Parathyroid adenoma (tissue), 2 donors: ENCODE measurements at regions not wholly inside any gene's neighbourhood (a gene's known extent, or its start where the extent isn't known, plus 50 kb on each side); places are given as distances from the start of the nearest gene placed in this dataset.

Experiments
- H2AFZ ChIP-seq: fragments of 300-600 bp; sonication (generic); one replicate; pipeline ENCODE4 v1.7.0; 2017; ENCODE audit warnings: antibody characterized with exemption, mild to moderate bottlenecking
- H3K27ac ChIP-seq: fragments of 300-600 bp; sonication (generic); one replicate; pipeline ENCODE4 v1.7.0; 2017
- H3K27me3 ChIP-seq: fragments of 300-600 bp; sonication (generic); one replicate; pipeline ENCODE4 v1.7.0; 2017; ENCODE audit warnings: low read length; ENCODE audit not compliant: control insufficient read depth, insufficient read depth
- H3K36me3 ChIP-seq: fragments of 300-600 bp; sonication (generic); one replicate; pipeline ENCODE4 v1.7.0; 2017; ENCODE audit warnings: low read length; ENCODE audit not compliant: control insufficient read depth, insufficient read depth
- H3K4me1 ChIP-seq: fragments of 300-600 bp; sonication (generic); one replicate; pipeline ENCODE4 v1.7.0; 2017; ENCODE audit warnings: control low read depth
- H3K4me2 ChIP-seq: fragments of 300-600 bp; sonication (generic); one replicate; pipeline ENCODE4 v1.7.0; 2017; ENCODE audit warnings: low read length
- H3K4me3 ChIP-seq: fragments of 300-600 bp; sonication (generic); one replicate; pipeline ENCODE4 v1.7.0; 2017; ENCODE audit warnings: low read depth, low read length
- H3K79me2 ChIP-seq: fragments of 300-600 bp; sonication (generic); one replicate; pipeline ENCODE4 v1.7.0; 2017; ENCODE audit warnings: control low read depth
- H3K9ac ChIP-seq: fragments of 300-600 bp; sonication (generic); one replicate; pipeline ENCODE4 v1.7.0; 2017; ENCODE audit warnings: mild to moderate bottlenecking
- H3K9me3 ChIP-seq: fragments of 300-600 bp; sonication (generic); one replicate; pipeline ENCODE4 v1.7.0; 2017; ENCODE audit warnings: low read length; ENCODE audit not compliant: control insufficient read depth
- CTCF ChIP-seq: fragments of 300-600 bp; sonication (generic); IDR thresholded peaks from one replicate; pipeline ENCODE4 v1.7.0; 2017; ENCODE audit warnings: antibody characterized with exemption, mild to moderate bottlenecking
- donor health status: primary hyperparathyroidism.

GRCh38 chr9:88041447-88041846 lies 67.1 kb upstream of the CDK20 start:
- Histone ChIP-seq H3K27me3 (no peaks in the 10 kb centered on the region), H3K27ac (no peak overlapping the region), H3K36me3 (no peaks in the 10 kb centered on the region), H3K9ac (no peak overlapping the region), H3K4me1 (no peaks in the 10 kb centered on the region), H2AFZ (no peak overlapping the region), H3K4me2 (no peak overlapping the region), H3K79me2 (no peaks in the 10 kb centered on the region), H3K9me3 (no peaks in the 10 kb centered on the region), H3K4me3 (no peak overlapping the region)
- no peak for TF ChIP-seq CTCF

GRCh38 chr9:88037285-88037845 lies 63.0 kb upstream of the CDK20 start:
- H3K79me2 ChIP-seq, result no peaks in the 10 kb centered on the region
- no peak for TF ChIP-seq CTCF
- no peak overlapping the region for H2AFZ ChIP-seq
- no peaks in the 10 kb centered on the region for H3K4me1 ChIP-seq
- no peak overlapping the region for H3K4me2 ChIP-seq
- no peaks in the 10 kb centered on the region for H3K9me3 ChIP-seq
- H3K4me3 ChIP-seq, result no peak overlapping the region
- no peak overlapping the region for H3K9ac ChIP-seq
- H3K27me3 ChIP-seq, result no peaks in the 10 kb centered on the region
- no peaks in the 10 kb centered on the region for H3K36me3 ChIP-seq
- H3K27ac ChIP-seq, result no peak overlapping the region

GRCh38 chr9:88034964-88035363 lies 60.6 kb upstream of the CDK20 start:
- Histone ChIP-seq H3K9ac (no peak overlapping the region), H3K4me3 (no peak overlapping the region), H3K4me1 (no peaks in the 10 kb centered on the region), H3K4me2 (no peak overlapping the region), H3K36me3 (no peaks in the 10 kb centered on the region), H2AFZ (no peak overlapping the region), H3K9me3 (no peaks in the 10 kb centered on the region), H3K79me2 (no peaks in the 10 kb centered on the region), H3K27me3 (no peaks in the 10 kb centered on the region), H3K27ac (no peak overlapping the region)
- TF ChIP-seq CTCF, result no peak

- H3K4me1 ChIP-seq, result no peaks in the 10 kb centered on the region
- no peaks in the 10 kb centered on the region for H3K79me2 ChIP-seq
- no peak for TF ChIP-seq CTCF
- no peak overlapping the region for H2AFZ ChIP-seq
- no peak overlapping the region for H3K4me2 ChIP-seq
- H3K9ac ChIP-seq, result no peak overlapping the region
- H3K9me3 ChIP-seq, result no peaks in the 10 kb centered on the region
- H3K4me3 ChIP-seq, result no peak overlapping the region
- no peaks in the 10 kb centered on the region for H3K27me3 ChIP-seq
- H3K27ac ChIP-seq, result no peak overlapping the region
- no peaks in the 10 kb centered on the region for H3K36me3 ChIP-seq
These were observed 59.0 kb upstream of the CDK20 start for GRCh38 chr9:88033359-88033702.

GRCh38 chr9:88028338-88028737 lies 54.0 kb upstream of the CDK20 start:
- Histone ChIP-seq H3K79me2 (no peaks in the 10 kb centered on the region), H3K4me3 (no peak overlapping the region), H3K9ac (no peak overlapping the region), H3K36me3 (no peaks in the 10 kb centered on the region), H3K4me1 (no peaks in the 10 kb centered on the region), H2AFZ (no peak overlapping the region), H3K9me3 (no peaks in the 10 kb centered on the region), H3K4me2 (no peak overlapping the region), H3K27me3 (no peaks in the 10 kb centered on the region), H3K27ac (no peak overlapping the region)
- TF ChIP-seq CTCF, result no peak
